Posterior cingulate gyrus (tissue), 11 donors: ENCODE measurements at regions not wholly inside any gene's neighbourhood (a gene's known extent, or its start where the extent isn't known, plus 50 kb on each side); places are given as distances from the start of the nearest gene placed in this dataset.
"Not testable (repeated sequence)": the region's sequence is repeated elsewhere in the genome, so short reads cannot be mapped to it uniquely, and the experiment has no call there.

Experiments
- DNase-seq, 10 donors: peaks; one replicate each; pipeline versions ENCODE4 v3.0.0 to v3.0.0-alpha.2; 2020 to 2021; ENCODE audit warnings: mixed read lengths in 3 of 10
- intact Hi-C: fragments of 100-400 bp; cut with DNase I; formaldehyde crosslinking; loops from one replicate; pipeline ENCODE4 v1.15.1; 2023

GRCh38 chr2:53610260-53610659 lies 157.3 kb upstream of the CHAC2 start:
- intact Hi-C loops: no loop called here
- no peak for DNase-seq

- peak in 2 of 10 donors; percentile 61 to 69 for DNase-seq
- intact Hi-C loops: no loop called here
Observed at GRCh38 chr2:53609551-53609950, 158.1 kb upstream of the CHAC2 start.

GRCh38 chr2:53608293-53608692 lies 159.3 kb upstream of the CHAC2 start:
- intact Hi-C loops: no loop called here
- DNase-seq: no peak

- intact Hi-C loops: no loop called here
- DNase-seq: peak in 1 of 10 donors; percentile 24
Observed at GRCh38 chr2:53600815-53601214, 166.8 kb upstream of the CHAC2 start.

GRCh38 chr2:53586733-53587612 lies 180.6 kb upstream of the CHAC2 start:
- DNase-seq, intact Hi-C loops: not testable (repeated sequence)

GRCh38 chr2:53584986-53585385 lies 182.6 kb upstream of the CHAC2 start:
- intact Hi-C loops: no loop called here

GRCh38 chr2:53583583-53583982 lies 184.0 kb upstream of the CHAC2 start:
- intact Hi-C loops: no loop called here
- no peak for DNase-seq

More at GRCh38 chr2:53584986-53585385, 182.6 kb upstream of the CHAC2 start:
- DNase-seq: no peak

GRCh38 chr2:53582556-53582955 lies 185.0 kb upstream of the CHAC2 start:
- no peak for DNase-seq
- intact Hi-C loops: no loop called here

- intact Hi-C loops: no loop called here
- DNase-seq: no peak
Observed at GRCh38 chr2:53576166-53576565, 191.4 kb upstream of the CHAC2 start.

- intact Hi-C loops: no loop called here
- DNase-seq: no peak
Observed at GRCh38 chr2:53575721-53576124, 191.9 kb upstream of the CHAC2 start.

- intact Hi-C loops: no loop called here
- DNase-seq: no peak
Observed at GRCh38 chr2:53572696-53573095, 194.9 kb upstream of the CHAC2 start.

GRCh38 chr2:53569957-53570727 lies 197.5 kb upstream of the CHAC2 start:
- intact Hi-C loops: no loop called here
- no peak for DNase-seq

GRCh38 chr2:53568469-53568868 lies 199.1 kb upstream of the CHAC2 start:
- intact Hi-C loops: no loop called here
- no peak for DNase-seq

GRCh38 chr2:53567073-53567472 lies 200.5 kb upstream of the CHAC2 start:
- intact Hi-C loops: no loop called here
- no peak for DNase-seq

GRCh38 chr2:53562407-53562806 lies 205.2 kb upstream of the CHAC2 start:
- no peak for DNase-seq
- intact Hi-C loops: no loop called here

GRCh38 chr2:53561155-53561554 lies 206.4 kb upstream of the CHAC2 start:
- intact Hi-C loops: no loop called here
- no peak for DNase-seq

- DNase-seq: no peak
- intact Hi-C loops: no loop called here
Observed at GRCh38 chr2:53559302-53559966, 208.2 kb upstream of the CHAC2 start.

- DNase-seq: no peak
- intact Hi-C loops: no loop called here
Observed at GRCh38 chr2:53558867-53559266, 208.7 kb upstream of the CHAC2 start.

- intact Hi-C loops: no loop called here
- DNase-seq: no peak
Observed at GRCh38 chr2:53549497-53549896, 218.1 kb upstream of the CHAC2 start.

- intact Hi-C loops: no loop called here
- peak; percentile 27 to 91 (median 66) for DNase-seq
Observed at GRCh38 chr2:53545604-53546003, 222.0 kb upstream of the CHAC2 start.

- no peak for DNase-seq
- intact Hi-C loops: no loop called here
Observed at GRCh38 chr2:53544871-53545558, 222.6 kb upstream of the CHAC2 start.
